Erythroblast (primary cell): ENCODE measurements at regions not wholly inside any gene's neighbourhood (a gene's known extent, or its start where the extent isn't known, plus 50 kb on each side); places are given as distances from the start of the nearest gene placed in this dataset.

Source experiments
- GATA1 ChIP-seq: IDR thresholded peaks from 2 replicates; pipeline ENCODE4 v1.6.1; 2011; ENCODE audit warnings: low read depth, mild to moderate bottlenecking, control low read depth, low read length, moderate library complexity
- POLR2A ChIP-seq: IDR thresholded peaks from 2 replicates; pipeline ENCODE4 v1.6.1; 2011; ENCODE audit warnings: mild to moderate bottlenecking, low read length

GRCh38 chr2:114065731-114066130 is 175.8 kb downstream of the ACTR3 start:
- no peak for TF ChIP-seq POLR2A
- no peak for TF ChIP-seq GATA1
